Stimulated activated CD8-positive, alpha-beta memory T cell treated with anti-CD3 and anti-CD28 coated beads, Interleukin-15, amount 100 ng/mL, for 4 hours (primary cell): ENCODE measurements at regions not wholly inside any gene's neighbourhood (a gene's known extent, or its start where the extent isn't known, plus 50 kb on each side); places are given as distances from the start of the nearest gene placed in this dataset.

Source experiments
- DNase-seq, 2 donors: peaks; one replicate each; pipeline ENCODE4 v3.0.0-alpha.2; 2020; ENCODE audit warnings: low read depth in 2 of 2

DNA sequence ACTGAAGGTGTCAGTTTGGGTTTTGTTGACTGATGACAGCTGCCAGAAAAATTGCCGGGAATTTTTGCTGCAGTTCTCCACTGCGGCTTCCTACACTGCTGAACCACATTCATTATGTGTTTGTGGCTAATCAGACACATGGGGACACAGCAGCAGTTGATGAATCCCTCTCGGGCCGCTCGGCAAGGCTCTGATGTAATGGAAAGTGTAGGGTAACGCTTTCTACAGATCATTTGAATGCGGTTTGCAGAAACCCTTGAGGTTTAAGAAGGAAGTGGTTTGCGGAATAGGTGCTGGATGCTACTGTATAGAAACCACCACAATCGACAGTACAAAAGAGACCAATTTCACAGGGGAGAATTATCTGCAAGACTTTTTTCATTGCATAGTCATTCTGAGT is 138.7 kb upstream of the SASH1 start:
- peak; percentile 17 to 36 for DNase-seq

DNA sequence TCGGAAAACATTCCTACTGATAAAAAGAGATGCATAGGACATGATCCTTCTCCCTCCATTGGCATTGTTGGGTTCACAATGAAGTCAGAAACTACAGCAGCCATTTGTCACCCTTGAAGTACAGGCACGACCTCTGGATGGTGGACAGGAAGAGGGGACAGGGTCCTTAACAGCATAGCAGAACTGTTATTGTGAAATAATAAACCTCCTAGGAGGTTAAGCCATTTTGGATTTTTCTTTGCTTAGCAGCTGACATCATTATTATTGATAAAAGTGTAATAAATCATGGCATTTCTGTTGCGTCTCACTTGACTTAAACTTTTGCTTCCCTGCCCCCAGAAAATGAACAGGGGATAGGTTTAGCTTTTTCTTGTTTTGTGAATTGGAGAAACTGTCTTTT is 134.3 kb upstream of the SASH1 start:
- DNase-seq = no peak

DNA sequence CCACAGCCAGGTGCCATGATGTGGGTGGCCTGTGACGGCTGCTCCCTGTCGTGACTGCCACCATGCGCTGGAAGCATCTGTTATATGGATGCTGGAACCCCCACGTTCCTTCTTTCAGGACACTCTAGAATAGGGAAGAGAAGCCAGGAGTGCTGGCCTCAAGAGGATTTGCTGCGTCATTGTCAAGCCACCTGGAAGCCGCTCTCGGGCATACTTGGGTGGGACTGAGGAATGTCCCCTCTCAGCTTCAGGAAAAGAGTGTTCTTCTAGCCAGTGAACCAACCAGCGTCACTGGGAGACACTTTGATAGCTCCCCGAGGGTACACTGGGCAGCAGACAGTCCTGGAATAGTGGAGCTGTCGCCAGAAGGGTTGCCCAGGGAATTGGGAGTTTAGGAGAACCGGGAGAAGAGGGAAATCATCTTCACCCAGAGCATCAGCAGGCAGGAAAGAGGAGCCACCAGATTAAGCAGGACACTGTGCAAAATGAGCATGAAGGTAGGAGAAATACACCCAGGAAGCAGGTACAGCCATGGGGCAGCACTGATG is 130.8 kb upstream of the SASH1 start:
- DNase-seq = no peak

DNA sequence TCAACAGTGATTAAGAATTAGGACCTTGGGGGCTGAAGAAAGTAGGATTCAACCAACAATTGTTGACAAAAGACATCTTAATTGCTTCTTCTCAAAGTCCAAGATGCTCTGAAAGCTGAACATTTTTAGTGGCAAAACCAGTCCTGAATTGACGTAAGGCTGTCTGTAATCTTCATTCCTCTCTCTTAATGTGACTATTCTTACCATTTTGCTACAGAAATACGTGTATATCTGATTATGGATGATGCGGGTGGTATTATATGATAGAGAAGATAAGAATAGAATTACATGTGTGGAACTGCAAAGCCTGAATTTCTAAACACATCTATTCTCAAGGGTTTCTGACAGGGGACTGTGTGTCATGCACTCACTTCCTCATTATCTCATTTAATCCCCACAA is 130.3 kb upstream of the SASH1 start:
- no peak for DNase-seq

DNA sequence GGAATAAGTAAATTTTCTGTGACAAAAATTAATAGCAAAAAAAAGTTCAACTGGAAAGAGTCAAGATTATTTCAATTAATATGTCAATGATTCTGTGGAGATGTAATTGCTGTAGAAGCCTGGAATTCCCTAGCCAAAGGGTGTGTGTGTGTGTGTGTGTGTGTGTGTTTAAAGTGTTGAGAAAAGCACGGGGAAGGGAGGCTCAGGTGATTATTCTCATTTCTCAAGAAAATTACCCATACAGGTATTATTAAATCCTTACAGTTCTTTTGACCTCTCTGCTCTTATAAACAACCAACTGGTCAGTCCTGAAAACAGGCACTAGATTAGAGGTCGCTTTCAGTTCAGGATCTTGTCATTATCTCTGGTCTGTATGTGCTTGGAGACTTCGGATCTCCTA is 129.3 kb upstream of the SASH1 start:
- no peak for DNase-seq

GRCh38 chr6:148214667-148215066 is 128.0 kb upstream of the SASH1 start:
- DNase-seq = no peak

DNA sequence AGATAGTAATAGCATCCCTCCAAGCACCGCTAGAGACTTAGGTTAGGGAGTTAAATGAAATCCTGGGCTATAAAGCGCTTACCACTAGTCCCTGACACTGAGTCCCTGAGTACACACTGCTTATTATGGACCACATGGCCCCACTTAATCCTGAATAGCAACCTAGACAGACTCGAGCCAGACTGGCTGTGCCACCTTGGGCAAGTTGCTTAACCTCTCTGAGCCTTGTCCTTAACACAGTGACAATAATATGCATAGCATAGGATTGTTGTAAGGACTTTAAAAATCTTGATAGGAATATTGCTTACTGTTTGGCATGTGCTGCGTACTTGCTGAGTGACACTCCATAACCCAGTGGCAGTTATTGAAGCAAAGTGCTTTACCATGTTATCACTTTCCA is 125.6 kb upstream of the SASH1 start:
- DNase-seq = no peak

- no peak for DNase-seq
These were observed 124.7 kb upstream of the SASH1 start for GRCh38 chr6:148217921-148218320.

DNA sequence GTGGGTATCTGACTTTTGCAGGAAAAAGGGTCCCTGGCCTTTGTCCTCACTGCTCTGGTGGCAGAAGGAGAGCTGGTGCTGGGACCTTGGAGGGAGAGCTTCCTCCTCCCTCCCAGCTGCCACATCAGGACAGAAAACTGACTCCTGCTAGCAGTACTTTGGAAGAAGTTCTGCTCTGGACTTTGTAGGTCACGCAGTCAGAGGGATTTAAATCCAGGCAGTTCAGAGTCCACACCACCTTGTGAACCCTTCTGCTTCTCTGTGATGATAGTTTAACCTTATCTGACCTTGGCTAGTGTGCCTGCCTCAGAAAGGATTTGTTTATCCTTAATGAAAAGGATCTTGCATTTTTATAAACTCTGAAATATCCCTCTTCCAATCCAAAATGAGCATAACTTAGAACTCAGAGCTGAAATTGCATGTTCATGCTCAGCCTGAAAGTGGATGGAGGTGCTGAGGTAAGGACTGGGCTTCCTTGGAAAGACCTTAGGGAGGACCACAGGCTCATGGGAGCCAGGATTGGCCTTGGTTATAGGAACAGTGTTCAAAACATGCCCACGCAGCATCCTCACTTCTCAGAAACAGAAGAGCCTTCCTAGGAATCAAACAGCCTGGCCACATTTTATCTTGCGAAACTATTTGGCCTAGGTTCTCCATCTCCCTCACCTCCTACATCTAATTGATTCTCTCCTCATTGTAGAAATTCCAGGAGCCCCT is 123.9 kb upstream of the SASH1 start:
- DNase-seq = no peak

DNA sequence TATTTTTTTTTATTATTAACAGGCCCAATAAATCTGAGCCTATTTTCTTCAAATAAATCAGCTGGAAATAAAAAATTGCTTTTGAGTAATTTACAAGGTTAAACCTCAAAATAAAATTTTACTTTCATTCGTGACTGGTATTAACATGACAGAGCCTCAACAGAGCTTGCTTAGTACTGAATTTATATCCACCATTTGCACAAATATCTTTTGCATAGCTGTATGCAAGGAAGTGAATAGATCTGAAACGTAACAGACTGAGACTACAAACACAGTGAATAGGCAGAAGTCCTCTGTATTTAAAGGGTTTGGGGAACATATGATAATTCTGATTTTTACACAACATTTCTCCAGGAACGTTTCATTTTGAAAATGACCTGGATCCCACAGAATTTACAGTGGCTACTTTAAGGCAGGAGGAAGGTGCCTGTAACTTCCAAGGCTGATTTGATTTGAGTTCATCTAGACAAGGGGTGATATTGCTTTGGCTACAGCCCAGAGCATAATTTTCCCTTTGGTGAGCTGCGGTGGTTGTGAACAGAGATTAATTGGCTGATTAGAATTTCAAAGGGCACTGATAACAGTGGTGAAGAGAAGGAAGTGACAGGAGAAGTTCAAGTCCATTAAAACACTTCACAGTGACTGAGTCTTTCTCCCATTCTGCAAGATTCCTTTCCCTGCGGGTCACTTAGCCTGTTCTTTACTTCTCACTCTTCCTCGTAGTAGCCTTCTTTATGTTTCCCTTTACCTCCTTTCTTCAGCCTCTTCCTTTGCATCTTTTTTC is 121.2 kb upstream of the SASH1 start:
- no peak for DNase-seq

DNA sequence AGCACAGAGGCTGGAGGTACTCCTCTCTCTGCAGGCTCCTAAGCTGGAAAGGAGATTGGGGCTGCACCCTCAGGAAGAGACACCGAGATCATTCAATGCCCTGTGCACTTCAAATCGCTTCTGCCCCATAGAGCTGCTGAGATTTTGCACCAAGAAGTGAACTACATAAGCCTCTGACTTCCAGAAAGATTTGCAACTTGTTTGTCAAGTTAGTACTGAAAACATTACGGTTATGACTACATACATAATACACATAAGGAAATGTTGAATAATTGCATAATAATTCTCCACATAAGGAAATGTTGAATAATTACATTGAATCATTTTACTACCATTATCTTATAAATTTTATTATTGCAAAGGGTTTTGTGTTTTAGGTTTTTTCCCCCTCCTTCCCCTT is 120.3 kb upstream of the SASH1 start:
- DNase-seq = no peak

GRCh38 chr6:148222846-148223245 is 119.8 kb upstream of the SASH1 start:
- no peak for DNase-seq

GRCh38 chr6:148223424-148223842 is 119.2 kb upstream of the SASH1 start:
- DNase-seq = no peak

- no peak for DNase-seq
These were observed 116.8 kb upstream of the SASH1 start for GRCh38 chr6:148225871-148226270.

DNA sequence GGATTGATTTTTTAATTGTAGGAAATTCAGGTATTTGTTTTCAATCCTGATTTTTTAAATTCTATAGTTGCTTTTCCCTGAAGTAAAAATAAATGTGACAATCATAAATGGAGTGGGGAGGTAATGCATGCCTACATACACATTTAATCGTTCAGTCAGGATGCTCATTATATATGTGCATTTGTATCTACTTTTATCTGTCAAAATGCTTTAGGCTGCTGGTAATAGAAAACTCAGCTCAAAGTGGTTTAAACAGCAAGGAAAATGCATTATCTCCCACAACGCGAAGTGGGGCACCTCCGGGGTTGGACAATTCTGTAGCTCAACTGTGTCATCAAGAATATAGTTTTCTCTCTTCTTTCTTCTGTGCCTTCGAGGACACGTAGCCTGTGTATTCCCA is 116.4 kb upstream of the SASH1 start:
- no peak for DNase-seq

- DNase-seq = no peak
These were observed 111.1 kb upstream of the SASH1 start for GRCh38 chr6:148231572-148231971.

- DNase-seq = no peak
These were observed 107.2 kb upstream of the SASH1 start for GRCh38 chr6:148235446-148235845.

- no peak for DNase-seq
These were observed 103.9 kb upstream of the SASH1 start for GRCh38 chr6:148238713-148239112.

- DNase-seq = no peak
These were observed 103.4 kb upstream of the SASH1 start for GRCh38 chr6:148239215-148239614.

DNA sequence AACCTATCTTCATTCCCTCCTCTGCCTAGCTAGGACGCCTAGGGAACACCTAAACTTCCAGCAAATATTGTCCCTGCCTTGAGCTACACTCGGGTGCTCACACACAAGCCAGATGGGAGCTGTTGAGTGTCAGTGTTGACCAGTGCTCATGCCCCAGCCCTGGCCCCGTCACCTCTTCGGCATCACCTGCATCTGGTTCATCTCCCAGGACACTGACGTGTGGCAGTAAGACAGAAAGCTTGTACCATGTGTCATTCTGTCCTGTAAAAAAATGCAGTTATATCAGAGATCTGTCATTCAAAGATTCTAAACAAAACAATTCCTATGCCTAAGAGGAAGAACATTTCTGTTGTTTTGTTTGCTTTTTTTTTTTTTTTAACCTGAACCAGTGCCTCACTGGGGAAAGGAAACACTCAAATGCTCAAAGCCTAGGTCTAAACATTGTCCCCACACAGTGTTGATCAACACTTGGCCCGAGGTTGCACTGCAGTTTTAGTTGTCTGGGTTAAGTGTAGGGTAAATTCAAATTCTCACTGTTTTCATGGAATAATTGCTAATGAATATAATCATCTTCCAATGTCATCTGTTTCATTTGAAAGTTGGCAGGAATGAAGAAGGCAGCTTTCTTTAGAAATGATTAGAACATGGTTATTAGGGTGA is 102.7 kb upstream of the SASH1 start:
- DNase-seq = no peak

DNA sequence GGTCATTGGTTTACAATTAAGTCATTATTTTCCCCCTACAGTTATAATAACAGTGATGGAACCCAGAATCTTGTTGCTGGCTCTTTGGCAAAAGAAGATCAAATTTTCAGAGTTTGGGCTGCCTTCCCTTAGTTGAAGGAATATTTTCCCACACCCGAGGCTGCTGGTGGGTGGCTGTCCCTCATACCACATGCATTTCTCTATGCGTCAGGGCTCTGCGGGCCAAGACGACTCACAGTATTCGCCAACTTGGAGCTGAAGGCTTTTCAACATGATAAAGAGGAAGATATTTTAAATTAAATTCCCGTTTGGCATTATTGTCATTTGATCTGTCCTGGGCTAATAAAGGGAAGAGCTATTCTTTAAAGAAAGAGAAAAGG is 102.2 kb upstream of the SASH1 start:
- DNase-seq = no peak

GRCh38 chr6:148240861-148241477 is 101.7 kb upstream of the SASH1 start:
- no peak for DNase-seq
